Astrocyte (in vitro differentiated cells and primary cell): ENCODE measurements at regions not wholly inside any gene's neighbourhood (a gene's known extent, or its start where the extent isn't known, plus 50 kb on each side); places are given as distances from the start of the nearest gene placed in this dataset.

Source experiments
- DNase-seq: peaks from one replicate; pipeline ENCODE4 v3.0.0-alpha.2; 2010; ENCODE audit warnings: low read depth
- FAIRE-seq: peaks from 2 replicates; lab custom pipeline; 2011; peaks lifted over from hg19 to GRCh38; lab: Jason Lieb, UNC
- H2AFZ ChIP-seq: 2 replicates; pipeline ENCODE4 v1.6.0; 2012; ENCODE audit warnings: low read depth, low read length, inconsistent platforms
- H3K27ac ChIP-seq: 2 replicates; pipeline ENCODE4 v1.5.1; 2011; ENCODE audit warnings: low read depth, low read length, inconsistent platforms
- H3K27me3 ChIP-seq: 2 replicates; pipeline ENCODE4 v1.6.0; 2011; ENCODE audit warnings: low read length, inconsistent platforms; ENCODE audit not compliant: insufficient read depth
- H3K36me3 ChIP-seq: 2 replicates; pipeline ENCODE4 v1.5.1; 2011; ENCODE audit warnings: low read length, inconsistent platforms; ENCODE audit not compliant: insufficient read depth
- H3K4me1 ChIP-seq: 2 replicates; pipeline ENCODE4 v1.5.1; 2011; ENCODE audit warnings: low read length, inconsistent platforms; ENCODE audit not compliant: insufficient read depth
- H3K4me2 ChIP-seq: 2 replicates; pipeline ENCODE4 v1.6.0; 2012; ENCODE audit warnings: low read length, inconsistent platforms
- H3K4me3 ChIP-seq: 2 replicates; pipeline ENCODE4 v1.5.1; 2011; ENCODE audit warnings: low read depth, mild to moderate bottlenecking, low read length, inconsistent platforms; ENCODE audit not compliant: insufficient read depth
- H3K79me2 ChIP-seq: 2 replicates; pipeline ENCODE4 v1.6.0; 2012; ENCODE audit warnings: mild to moderate bottlenecking, low read length, inconsistent platforms; ENCODE audit not compliant: insufficient read depth
- H3K9ac ChIP-seq: 2 replicates; pipeline ENCODE4 v1.6.0; 2012; ENCODE audit warnings: mild to moderate bottlenecking, low read length, inconsistent platforms
- H3K9me3 ChIP-seq: 2 replicates; pipeline ENCODE4 v1.5.1; 2012; ENCODE audit warnings: low read depth, mild to moderate bottlenecking, low read length, inconsistent platforms; ENCODE audit not compliant: insufficient read depth
- H4K20me1 ChIP-seq: 2 replicates; pipeline ENCODE4 v1.6.0; 2012; ENCODE audit warnings: low read length, inconsistent platforms; ENCODE audit not compliant: insufficient read depth
- H3K27ac Mint-ChIP-seq: one replicate; pipeline ENCODE4 v1.8.0; 2021; ENCODE audit warnings: mild to moderate bottlenecking, mixed read lengths; ENCODE audit not compliant: unreplicated experiment
- H3K27me3 Mint-ChIP-seq: one replicate; pipeline ENCODE4 v1.8.0; 2021; ENCODE audit warnings: low read depth, mixed read lengths; ENCODE audit not compliant: unreplicated experiment
- H3K36me3 Mint-ChIP-seq: one replicate; pipeline ENCODE4 v1.8.0; 2021; ENCODE audit warnings: low read depth, mixed read lengths; ENCODE audit not compliant: unreplicated experiment
- H3K4me1 Mint-ChIP-seq: one replicate; pipeline ENCODE4 v1.8.0; 2021; ENCODE audit warnings: low read depth, mixed read lengths; ENCODE audit not compliant: unreplicated experiment
- H3K4me3 Mint-ChIP-seq: one replicate; pipeline ENCODE4 v1.8.0; 2021; ENCODE audit warnings: mild to moderate bottlenecking, moderate library complexity, mixed read lengths; ENCODE audit not compliant: unreplicated experiment
- H3K9me3 Mint-ChIP-seq: one replicate; pipeline ENCODE4 v1.8.0; 2021; ENCODE audit warnings: mild to moderate bottlenecking, mixed read lengths; ENCODE audit not compliant: unreplicated experiment
- CTCF ChIP-seq: IDR thresholded peaks from 2 replicates; pipeline ENCODE4 v1.5.1; 2011; ENCODE audit warnings: low read depth, mild to moderate bottlenecking, inconsistent platforms, low read length, moderate library complexity; ENCODE audit not compliant: insufficient read depth
- EZH2 ChIP-seq: IDR thresholded peaks from 2 replicates; pipeline ENCODE4 v1.6.1; 2012; ENCODE audit warnings: mild to moderate bottlenecking, low read length, inconsistent platforms; ENCODE audit not compliant: insufficient read depth

- Mint-ChIP-seq H3K9me3 (no peaks in the 10 kb centered on the region), H3K4me1 (no peaks in the 10 kb centered on the region), H3K4me3 (no peak overlapping the region), H3K36me3 (no peaks in the 10 kb centered on the region), H3K27ac (no peak overlapping the region), H3K27me3 (no peaks in the 10 kb centered on the region)
- Histone ChIP-seq H3K4me3 (no peak overlapping the region), H3K4me2 (no peak overlapping the region), H3K4me1 (no peaks in the 10 kb centered on the region), H4K20me1 (no peaks in the 10 kb centered on the region), H3K9ac (no peak overlapping the region), H3K36me3 (no peaks in the 10 kb centered on the region), H3K9me3 (no peaks in the 10 kb centered on the region), H3K27ac (no peak overlapping the region), H3K27me3 (no peaks in the 10 kb centered on the region), H3K79me2 (no peaks in the 10 kb centered on the region), H2AFZ (no peak overlapping the region)
- DNase-seq (peak; percentile 19), FAIRE-seq (no peak)
- no peak for TF ChIP-seq EZH2
- no peak for TF ChIP-seq CTCF
These were observed 1109.7 kb upstream of the FLRT2 start for GRCh38 chr14:84420221-84420620.

- DNase-seq (no peak), FAIRE-seq (no peak)
- H3K4me2 ChIP-seq: no peak overlapping the region
- H3K4me3 Mint-ChIP-seq: no peak overlapping the region
- no peaks in the 10 kb centered on the region for H3K27me3 Mint-ChIP-seq
- no peak overlapping the region for H3K27ac ChIP-seq
- no peak overlapping the region for H2AFZ ChIP-seq
- H3K4me1 Mint-ChIP-seq: no peaks in the 10 kb centered on the region
- H3K9me3 Mint-ChIP-seq: no peaks in the 10 kb centered on the region
- no peak overlapping the region for H3K27ac Mint-ChIP-seq
- no peaks in the 10 kb centered on the region for H3K4me1 ChIP-seq
- H3K4me3 ChIP-seq: no peak overlapping the region
- H3K79me2 ChIP-seq: no peaks in the 10 kb centered on the region
- TF ChIP-seq CTCF: no peak
- no peak for TF ChIP-seq EZH2
- no peaks in the 10 kb centered on the region for H3K36me3 Mint-ChIP-seq
- no peaks in the 10 kb centered on the region for H3K27me3 ChIP-seq
- no peaks in the 10 kb centered on the region for H4K20me1 ChIP-seq
- H3K9ac ChIP-seq: no peak overlapping the region
- no peaks in the 10 kb centered on the region for H3K9me3 ChIP-seq
- H3K36me3 ChIP-seq: no peaks in the 10 kb centered on the region
These were observed 1108.3 kb upstream of the FLRT2 start for GRCh38 chr14:84421621-84422020.

GRCh38 chr14:84425968-84426367 lies 1104.0 kb upstream of the FLRT2 start:
- H4K20me1 ChIP-seq: no peaks in the 10 kb centered on the region
- H3K36me3 Mint-ChIP-seq: no peaks in the 10 kb centered on the region
- H3K9ac ChIP-seq: no peak overlapping the region
- H3K4me2 ChIP-seq: no peak overlapping the region
- H3K27ac Mint-ChIP-seq: no peak overlapping the region
- H3K27me3 Mint-ChIP-seq: no peaks in the 10 kb centered on the region
- FAIRE-seq (no peak), DNase-seq (no peak)
- H3K4me1 Mint-ChIP-seq: no peaks in the 10 kb centered on the region
- no peak overlapping the region for H3K4me3 Mint-ChIP-seq
- no peak overlapping the region for H3K4me3 ChIP-seq
- H3K27ac ChIP-seq: no peak overlapping the region
- no peaks in the 10 kb centered on the region for H3K27me3 ChIP-seq
- H3K4me1 ChIP-seq: no peaks in the 10 kb centered on the region
- no peaks in the 10 kb centered on the region for H3K9me3 Mint-ChIP-seq
- no peaks in the 10 kb centered on the region for H3K36me3 ChIP-seq
- no peaks in the 10 kb centered on the region for H3K79me2 ChIP-seq
- H2AFZ ChIP-seq: no peak overlapping the region
- H3K9me3 ChIP-seq: no peaks in the 10 kb centered on the region
- no peak for TF ChIP-seq EZH2
